ENCODE measurements at regions not wholly inside any gene's neighbourhood (a gene's known extent, or its start where the extent isn't known, plus 50 kb on each side); places are given as distances from the start of the nearest gene placed in this dataset.

GRCh38 chr11:95507794-95508193, 276.8 kb upstream of the SESN3 start:
- TF ChIP-seq POU2F2 (IDR thresholded peaks at IDR 0.05; ENCODE audit: low read depth, low read length) = no peak
- no peak for TF ChIP-seq POLR2AphosphoS5 (IDR thresholded peaks at IDR 0.05; ENCODE audit: low read depth, low read length)
- TF ChIP-seq TAF1 (IDR thresholded peaks at IDR 0.05; ENCODE audit: low read depth, low read length) = no peak
- TF ChIP-seq SPI1 (IDR thresholded peaks at IDR 0.05; ENCODE audit: low read depth, low read length) = no peak
- TF ChIP-seq PAX5 (IDR thresholded peaks at IDR 0.05; ENCODE audit: insufficient read depth, low read length, severe bottlenecking) = no peak
- no peak for DNase-seq (ENCODE audit: insufficient read length, low spot score)
- no peak for FAIRE-seq

- DNase-seq (ENCODE audit: insufficient read length, low spot score) (no peak), FAIRE-seq (no peak)
- no peak for TF ChIP-seq TAF1 (IDR thresholded peaks at IDR 0.05; ENCODE audit: low read depth, low read length)
- TF ChIP-seq POLR2A (IDR thresholded peaks at IDR 0.05; ENCODE audit: low read depth, low read length) = no peak
- TF ChIP-seq POU2F2 (IDR thresholded peaks at IDR 0.05; ENCODE audit: low read depth, low read length) = no peak
- no peak for TF ChIP-seq PAX5 (IDR thresholded peaks at IDR 0.05; ENCODE audit: insufficient read depth, low read length, severe bottlenecking)
- no peak for TF ChIP-seq POLR2AphosphoS5 (IDR thresholded peaks at IDR 0.05; ENCODE audit: low read depth, low read length)
- TF ChIP-seq SPI1 (IDR thresholded peaks at IDR 0.05; ENCODE audit: low read depth, low read length) = no peak
Measured at GRCh38 chr11:95506777-95507176, 275.8 kb upstream of the SESN3 start.

GRCh38 chr11:95505927-95506426, 275.0 kb upstream of the SESN3 start:
- TF ChIP-seq SPI1 (IDR thresholded peaks at IDR 0.05; ENCODE audit: low read depth, low read length) (peak; percentile 34; the same call in 1 of the 2 replicates), POU2F2 (IDR thresholded peaks at IDR 0.05; ENCODE audit: low read depth, low read length) (no peak)
- DNase-seq (ENCODE audit: insufficient read length, low spot score) (no peak), FAIRE-seq (no peak)

- DNase-seq (ENCODE audit: insufficient read length, low spot score) (no peak), FAIRE-seq (no peak)
- no peak for TF ChIP-seq SPI1 (IDR thresholded peaks at IDR 0.05; ENCODE audit: low read depth, low read length)
- no peak for TF ChIP-seq POU2F2 (IDR thresholded peaks at IDR 0.05; ENCODE audit: low read depth, low read length)
- no peak for TF ChIP-seq TAF1 (IDR thresholded peaks at IDR 0.05; ENCODE audit: low read depth, low read length)
- TF ChIP-seq PAX5 (IDR thresholded peaks at IDR 0.05; ENCODE audit: insufficient read depth, low read length, severe bottlenecking) = no peak
- TF ChIP-seq POLR2A (IDR thresholded peaks at IDR 0.05; ENCODE audit: low read depth, low read length) = no peak
- no peak for TF ChIP-seq POLR2AphosphoS5 (IDR thresholded peaks at IDR 0.05; ENCODE audit: low read depth, low read length)
Measured at GRCh38 chr11:95503047-95503446, 272.0 kb upstream of the SESN3 start.

GRCh38 chr11:95502522-95502921, 271.5 kb upstream of the SESN3 start:
- no peak for FAIRE-seq
- no peak for DNase-seq (ENCODE audit: insufficient read length, low spot score)
- TF ChIP-seq POLR2A (IDR thresholded peaks at IDR 0.05; ENCODE audit: low read depth, low read length) (no peak), POLR2AphosphoS5 (IDR thresholded peaks at IDR 0.05; ENCODE audit: low read depth, low read length) (no peak), SPI1 (IDR thresholded peaks at IDR 0.05; ENCODE audit: low read depth, low read length) (no peak), PAX5 (IDR thresholded peaks at IDR 0.05; ENCODE audit: insufficient read depth, low read length, severe bottlenecking) (no peak), TAF1 (IDR thresholded peaks at IDR 0.05; ENCODE audit: low read depth, low read length) (no peak), POU2F2 (IDR thresholded peaks at IDR 0.05; ENCODE audit: low read depth, low read length) (no peak)

GRCh38 chr11:95501761-95502266, 270.8 kb upstream of the SESN3 start:
- FAIRE-seq = no peak
- DNase-seq (ENCODE audit: insufficient read length, low spot score) = no peak
- TF ChIP-seq POU2F2 (IDR thresholded peaks at IDR 0.05; ENCODE audit: low read depth, low read length) (no peak), SPI1 (IDR thresholded peaks at IDR 0.05; ENCODE audit: low read depth, low read length) (no peak), PAX5 (IDR thresholded peaks at IDR 0.05; ENCODE audit: insufficient read depth, low read length, severe bottlenecking) (no peak), TAF1 (IDR thresholded peaks at IDR 0.05; ENCODE audit: low read depth, low read length) (no peak)

- DNase-seq (ENCODE audit: insufficient read length, low spot score) (no peak), FAIRE-seq (no peak)
- TF ChIP-seq POLR2A (IDR thresholded peaks at IDR 0.05; ENCODE audit: low read depth, low read length) = no peak
- TF ChIP-seq POU2F2 (IDR thresholded peaks at IDR 0.05; ENCODE audit: low read depth, low read length) = no peak
- TF ChIP-seq TAF1 (IDR thresholded peaks at IDR 0.05; ENCODE audit: low read depth, low read length) = no peak
- no peak for TF ChIP-seq SPI1 (IDR thresholded peaks at IDR 0.05; ENCODE audit: low read depth, low read length)
- no peak for TF ChIP-seq PAX5 (IDR thresholded peaks at IDR 0.05; ENCODE audit: insufficient read depth, low read length, severe bottlenecking)
Measured at GRCh38 chr11:95500466-95500865, 269.5 kb upstream of the SESN3 start.

GRCh38 chr11:95499516-95500135, 268.6 kb upstream of the SESN3 start:
- FAIRE-seq = no peak
- DNase-seq (ENCODE audit: insufficient read length, low spot score) = no peak
- TF ChIP-seq TAF1 (IDR thresholded peaks at IDR 0.05; ENCODE audit: low read depth, low read length) (no peak), POLR2A (IDR thresholded peaks at IDR 0.05; ENCODE audit: low read depth, low read length) (no peak), PAX5 (IDR thresholded peaks at IDR 0.05; ENCODE audit: insufficient read depth, low read length, severe bottlenecking) (no peak), SPI1 (IDR thresholded peaks at IDR 0.05; ENCODE audit: low read depth, low read length) (no peak), POLR2AphosphoS5 (IDR thresholded peaks at IDR 0.05; ENCODE audit: low read depth, low read length) (no peak), POU2F2 (IDR thresholded peaks at IDR 0.05; ENCODE audit: low read depth, low read length) (no peak)

GRCh38 chr11:95498722-95499425, 267.9 kb upstream of the SESN3 start:
- TF ChIP-seq SPI1 (IDR thresholded peaks at IDR 0.05; ENCODE audit: low read depth, low read length) = no peak
- TF ChIP-seq POLR2AphosphoS5 (IDR thresholded peaks at IDR 0.05; ENCODE audit: low read depth, low read length) = no peak
- no peak for TF ChIP-seq TAF1 (IDR thresholded peaks at IDR 0.05; ENCODE audit: low read depth, low read length)
- no peak for TF ChIP-seq PAX5 (IDR thresholded peaks at IDR 0.05; ENCODE audit: insufficient read depth, low read length, severe bottlenecking)
- no peak for TF ChIP-seq POLR2A (IDR thresholded peaks at IDR 0.05; ENCODE audit: low read depth, low read length)
- TF ChIP-seq POU2F2 (IDR thresholded peaks at IDR 0.05; ENCODE audit: low read depth, low read length) = no peak
- FAIRE-seq (no peak), DNase-seq (ENCODE audit: insufficient read length, low spot score) (no peak)

Data from GM12891 (cell line).